ENCODE measurements at regions not wholly inside any gene's neighbourhood (a gene's known extent, or its start where the extent isn't known, plus 50 kb on each side); places are given as distances from the start of the nearest gene placed in this dataset.

DNA sequence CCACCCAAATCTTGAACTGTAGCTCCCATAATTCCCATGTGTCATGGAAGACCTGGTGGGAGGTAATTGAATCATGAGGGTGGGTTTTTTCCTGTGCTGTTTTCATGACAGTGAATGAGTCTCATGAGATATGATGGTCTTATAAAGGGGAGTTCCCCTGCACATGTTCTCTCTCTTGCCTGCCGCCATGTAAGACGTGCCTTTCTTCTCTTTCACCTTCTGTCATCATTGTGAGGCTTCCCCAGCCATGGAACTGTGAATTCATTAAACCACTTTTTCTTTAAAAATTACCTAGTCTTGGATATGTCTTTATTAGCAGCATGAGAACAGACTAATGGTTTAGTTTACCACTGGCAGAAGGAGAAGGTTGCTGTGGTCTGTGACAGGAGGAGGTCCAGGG is 111.5 kb upstream of the RAB18 start:
- Mint-ChIP-seq H3K27me3 (ENCODE audit: unreplicated experiment) (no peaks in the 10 kb centered on the region), H3K4me1 (ENCODE audit: low read depth, unreplicated experiment) (no peaks in the 10 kb centered on the region), H3K27ac (ENCODE audit: unreplicated experiment) (no peak overlapping the region), H3K4me3 (ENCODE audit: unreplicated experiment) (no peak overlapping the region), H3K9me3 (ENCODE audit: unreplicated experiment) (peaks cover 6% of the 10 kb centered on the region), H3K36me3 (ENCODE audit: unreplicated experiment) (no peaks in the 10 kb centered on the region)
- no peak for TF ChIP-seq CTCF (IDR thresholded peaks at IDR 0.05; ENCODE audit: partially characterized antibody, unreplicated experiment)
- DNase-seq: no peak

DNA sequence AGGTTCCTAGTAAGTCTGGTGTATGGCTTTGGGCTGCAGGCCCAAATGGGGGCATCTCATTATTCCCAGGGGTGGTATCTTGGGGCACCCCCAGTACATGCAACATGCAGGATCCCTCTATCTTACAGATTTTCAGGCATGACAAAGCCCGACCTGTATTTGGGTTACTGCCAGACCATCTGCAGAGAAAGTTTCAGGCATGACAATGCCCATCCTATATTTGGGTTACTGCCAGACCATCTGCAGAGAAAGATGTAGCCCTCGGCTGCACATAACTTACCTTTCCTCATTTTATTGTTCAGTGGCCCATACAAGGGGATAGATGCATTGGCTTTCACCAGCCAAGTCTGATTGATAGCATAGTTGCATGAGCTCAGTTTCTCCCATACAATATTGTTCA is 112.2 kb upstream of the RAB18 start:
- Mint-ChIP-seq H3K4me1 (ENCODE audit: low read depth, unreplicated experiment) (no peaks in the 10 kb centered on the region), H3K36me3 (ENCODE audit: unreplicated experiment) (no peaks in the 10 kb centered on the region), H3K27ac (ENCODE audit: unreplicated experiment) (no peak overlapping the region), H3K27me3 (ENCODE audit: unreplicated experiment) (no peaks in the 10 kb centered on the region), H3K9me3 (ENCODE audit: unreplicated experiment) (peaks cover 6% of the 10 kb centered on the region), H3K4me3 (ENCODE audit: unreplicated experiment) (no peak overlapping the region)
- no peak for TF ChIP-seq CTCF (IDR thresholded peaks at IDR 0.05; ENCODE audit: partially characterized antibody, unreplicated experiment)
- DNase-seq: no peak

- Mint-ChIP-seq H3K4me1 (ENCODE audit: low read depth, unreplicated experiment) (no peaks in the 10 kb centered on the region), H3K9me3 (ENCODE audit: unreplicated experiment) (peaks cover 6% of the 10 kb centered on the region), H3K27ac (ENCODE audit: unreplicated experiment) (no peak overlapping the region), H3K27me3 (ENCODE audit: unreplicated experiment) (no peaks in the 10 kb centered on the region), H3K36me3 (ENCODE audit: unreplicated experiment) (no peaks in the 10 kb centered on the region), H3K4me3 (ENCODE audit: unreplicated experiment) (no peak overlapping the region)
- DNase-seq: no peak
- TF ChIP-seq CTCF (IDR thresholded peaks at IDR 0.05; ENCODE audit: partially characterized antibody, unreplicated experiment): no peak
These were observed 112.8 kb upstream of the RAB18 start for GRCh38 chr10:27391325-27391724.

DNA sequence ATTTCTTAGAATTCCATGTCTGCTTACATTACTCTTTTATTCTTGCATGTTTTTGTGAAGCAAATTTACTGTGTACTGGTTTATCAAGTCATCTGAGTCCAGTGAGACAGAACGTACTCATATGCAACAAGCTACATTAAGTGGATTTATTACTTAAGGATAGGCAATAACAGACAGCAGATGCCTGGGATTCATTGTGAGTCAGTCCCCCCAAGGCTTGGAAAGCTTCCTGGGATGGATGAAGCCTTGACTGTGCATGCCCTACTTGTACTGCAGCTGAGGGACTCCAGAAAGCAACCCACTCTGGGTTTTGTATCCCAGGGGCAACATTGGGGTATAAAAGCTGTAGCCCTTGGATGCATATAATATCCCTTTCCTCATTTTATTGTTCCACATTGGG is 113.4 kb upstream of the RAB18 start:
- H3K9me3 Mint-ChIP-seq (ENCODE audit: unreplicated experiment): peaks cover 6% of the 10 kb centered on the region
- no peaks in the 10 kb centered on the region for H3K27me3 Mint-ChIP-seq (ENCODE audit: unreplicated experiment)

More for the DNA sequence above, 113.4 kb upstream of the RAB18 start:
- DNase-seq: no peak
- H3K36me3 Mint-ChIP-seq (ENCODE audit: unreplicated experiment): no peaks in the 10 kb centered on the region
- no peak for TF ChIP-seq CTCF (IDR thresholded peaks at IDR 0.05; ENCODE audit: partially characterized antibody, unreplicated experiment)
- H3K4me3 Mint-ChIP-seq (ENCODE audit: unreplicated experiment): no peak overlapping the region
- H3K27ac Mint-ChIP-seq (ENCODE audit: unreplicated experiment): no peak overlapping the region
- no peaks in the 10 kb centered on the region for H3K4me1 Mint-ChIP-seq (ENCODE audit: low read depth, unreplicated experiment)

Data from glutamatergic neuron (in vitro differentiated cells).